ENCODE measurements at regions not wholly inside any gene's neighbourhood (a gene's known extent, or its start where the extent isn't known, plus 50 kb on each side); places are given as distances from the start of the nearest gene placed in this dataset.

DNA sequence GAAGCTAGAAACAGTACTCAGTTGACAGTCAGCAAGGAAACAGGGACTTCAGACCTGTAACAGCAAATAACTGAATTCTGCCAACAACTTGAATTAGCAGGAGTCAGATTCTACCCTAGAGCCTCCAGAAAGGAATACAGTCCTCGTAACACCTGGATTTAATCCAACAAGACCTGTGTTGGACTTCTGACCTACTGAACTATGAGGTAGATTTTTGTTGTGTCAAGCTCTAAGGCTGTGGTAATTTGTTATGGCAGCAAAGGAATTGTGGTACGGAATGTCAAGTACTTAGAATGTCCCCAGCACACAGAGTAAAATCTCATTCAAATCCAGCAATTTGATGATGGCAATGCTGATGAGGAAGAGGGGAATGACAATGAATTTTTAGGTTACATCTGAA, 234.1 kb downstream of the LRRN1 start:
- FAIRE-seq (no peak), DNase-seq (ENCODE audit: insufficient read length) (no peak)
- no peak for TF ChIP-seq TAF1 (IDR thresholded peaks at IDR 0.05; ENCODE audit: borderline replicate concordance, low read depth, low read length)
- TF ChIP-seq POLR2A (IDR thresholded peaks at IDR 0.05; ENCODE audit: low read depth, low read length) = no peak
- no peak for TF ChIP-seq POLR2AphosphoS5 (IDR thresholded peaks at IDR 0.05; ENCODE audit: low read depth, low read length)

DNA sequence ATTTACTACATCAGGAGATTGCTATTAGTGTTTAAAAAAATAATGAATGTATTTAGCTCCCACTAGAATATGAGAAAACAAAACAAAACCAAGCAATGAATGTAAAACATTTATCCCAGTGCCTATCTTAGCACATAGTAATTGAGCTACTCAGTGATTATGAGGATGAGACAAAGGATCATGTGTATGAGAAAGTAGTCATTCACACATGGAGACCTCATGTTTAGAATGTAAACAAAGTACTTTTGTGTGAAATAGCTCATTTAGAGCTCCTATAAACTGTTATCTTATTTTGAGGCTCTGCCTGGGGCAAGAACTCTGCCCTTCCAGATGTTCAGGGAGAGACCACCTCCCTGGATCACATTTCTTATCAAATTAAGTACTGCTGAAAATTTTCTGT, 236.8 kb downstream of the LRRN1 start:
- FAIRE-seq (no peak), DNase-seq (ENCODE audit: insufficient read length) (no peak)
- TF ChIP-seq TAF1 (IDR thresholded peaks at IDR 0.05; ENCODE audit: borderline replicate concordance, low read depth, low read length) (no peak), POLR2A (IDR thresholded peaks at IDR 0.05; ENCODE audit: low read depth, low read length) (no peak), POLR2AphosphoS5 (IDR thresholded peaks at IDR 0.05; ENCODE audit: low read depth, low read length) (no peak)

DNA sequence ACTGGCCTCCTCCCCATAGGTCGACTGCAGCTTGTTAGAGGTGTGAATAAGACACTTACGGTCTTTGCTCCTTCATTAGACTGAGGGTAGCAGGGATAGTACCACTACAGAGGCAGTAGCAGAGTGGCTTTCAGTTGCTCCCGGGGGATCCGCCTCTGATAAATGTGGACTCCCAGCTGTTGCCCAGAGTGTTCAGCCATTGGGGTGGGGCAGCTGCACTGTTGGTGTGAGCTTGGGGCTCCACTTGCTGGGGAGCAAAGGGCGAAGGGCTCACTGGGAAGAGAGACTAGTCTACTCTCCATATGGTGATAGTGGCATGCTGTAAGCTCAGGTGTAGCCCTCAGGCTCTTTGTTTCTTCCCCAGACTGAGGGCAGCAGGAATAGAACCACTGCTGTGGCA, 239.1 kb downstream of the LRRN1 start:
- DNase-seq (ENCODE audit: insufficient read length) = no peak
- TF ChIP-seq POLR2A (IDR thresholded peaks at IDR 0.05; ENCODE audit: low read depth, low read length) (no peak), POLR2AphosphoS5 (IDR thresholded peaks at IDR 0.05; ENCODE audit: low read depth, low read length) (no peak), TAF1 (IDR thresholded peaks at IDR 0.05; ENCODE audit: borderline replicate concordance, low read depth, low read length) (no peak)
- no peak for FAIRE-seq

DNA sequence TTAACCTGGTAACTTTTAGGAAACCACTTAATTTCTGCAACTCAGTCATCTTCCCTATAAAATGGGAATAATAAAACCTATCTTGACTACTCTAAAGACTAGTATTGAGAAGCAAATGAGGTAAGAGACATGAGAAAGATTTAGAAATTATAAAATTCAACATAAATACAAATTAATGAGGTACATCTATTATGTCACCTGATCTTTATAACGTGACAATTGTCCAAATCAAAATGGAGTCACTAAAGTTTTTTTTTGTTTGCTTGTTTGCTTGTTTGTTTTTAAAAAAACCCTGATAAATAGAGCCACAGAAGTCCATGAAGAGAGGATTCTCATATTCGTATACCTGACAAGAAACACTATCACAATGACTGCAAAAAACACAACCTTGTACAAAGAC, 242.8 kb downstream of the LRRN1 start:
- DNase-seq (ENCODE audit: insufficient read length) (no peak), FAIRE-seq (no peak)
- no peak for TF ChIP-seq POLR2AphosphoS5 (IDR thresholded peaks at IDR 0.05; ENCODE audit: low read depth, low read length)
- TF ChIP-seq POLR2A (IDR thresholded peaks at IDR 0.05; ENCODE audit: low read depth, low read length) = no peak
- TF ChIP-seq TAF1 (IDR thresholded peaks at IDR 0.05; ENCODE audit: borderline replicate concordance, low read depth, low read length) = no peak

DNA sequence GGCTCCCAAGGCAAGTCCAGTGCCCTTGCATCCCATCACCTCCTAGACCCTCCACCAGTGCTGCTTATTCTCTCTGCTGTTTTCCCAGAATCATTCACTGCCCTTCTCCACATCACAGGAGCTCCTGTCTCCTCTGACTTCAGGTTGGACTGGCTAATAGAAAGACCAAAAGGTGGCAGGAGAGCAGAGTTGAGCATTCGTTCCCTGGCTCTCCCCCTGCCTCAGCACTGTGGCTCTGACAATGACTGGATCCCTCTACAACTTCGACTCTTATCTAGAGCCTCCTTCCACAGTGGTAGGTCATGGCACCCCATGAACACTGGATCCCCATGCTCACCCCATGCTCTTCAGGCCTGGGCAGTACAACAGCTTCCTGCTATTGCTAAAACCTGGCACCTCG, 243.6 kb downstream of the LRRN1 start:
- DNase-seq (ENCODE audit: insufficient read length) (no peak), FAIRE-seq (no peak)
- TF ChIP-seq POLR2A (IDR thresholded peaks at IDR 0.05; ENCODE audit: low read depth, low read length) (no peak), POLR2AphosphoS5 (IDR thresholded peaks at IDR 0.05; ENCODE audit: low read depth, low read length) (no peak), TAF1 (IDR thresholded peaks at IDR 0.05; ENCODE audit: borderline replicate concordance, low read depth, low read length) (no peak)

DNA sequence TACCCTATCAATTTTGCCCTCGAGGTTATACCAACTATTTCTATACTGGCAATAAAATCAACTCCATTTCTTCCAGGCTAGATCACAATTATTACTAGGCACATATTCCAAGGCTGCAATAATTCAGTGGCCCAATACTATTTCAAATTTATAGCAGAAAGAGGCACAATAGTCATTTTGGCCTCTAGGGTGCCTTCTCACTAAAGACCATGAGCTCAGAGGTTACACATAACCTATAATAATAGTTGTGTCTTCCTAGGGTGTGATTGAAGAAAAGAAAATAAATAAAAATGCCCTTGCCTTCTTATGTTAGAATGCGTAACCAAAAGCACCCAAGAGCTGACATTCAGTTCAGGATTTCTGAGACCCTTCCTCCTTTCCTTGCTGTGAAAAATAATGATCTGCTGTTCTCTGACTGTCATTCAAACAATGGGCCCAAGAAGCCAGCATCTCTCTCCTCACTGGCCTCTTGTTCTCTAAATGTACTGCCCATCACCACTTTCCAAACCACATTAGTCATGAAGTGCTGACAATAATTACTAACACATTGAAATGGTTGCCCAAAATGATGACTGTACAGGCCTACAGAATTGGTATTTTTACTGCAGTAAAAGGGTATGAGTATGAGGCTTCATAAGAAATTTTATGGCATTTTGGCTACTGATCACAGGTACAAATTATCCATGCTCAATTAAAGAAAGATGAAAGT, 244.8 kb downstream of the LRRN1 start:
- FAIRE-seq (no peak), DNase-seq (ENCODE audit: insufficient read length) (no peak)
- TF ChIP-seq TAF1 (IDR thresholded peaks at IDR 0.05; ENCODE audit: borderline replicate concordance, low read depth, low read length) = no peak
- TF ChIP-seq POLR2AphosphoS5 (IDR thresholded peaks at IDR 0.05; ENCODE audit: low read depth, low read length) = no peak

DNA sequence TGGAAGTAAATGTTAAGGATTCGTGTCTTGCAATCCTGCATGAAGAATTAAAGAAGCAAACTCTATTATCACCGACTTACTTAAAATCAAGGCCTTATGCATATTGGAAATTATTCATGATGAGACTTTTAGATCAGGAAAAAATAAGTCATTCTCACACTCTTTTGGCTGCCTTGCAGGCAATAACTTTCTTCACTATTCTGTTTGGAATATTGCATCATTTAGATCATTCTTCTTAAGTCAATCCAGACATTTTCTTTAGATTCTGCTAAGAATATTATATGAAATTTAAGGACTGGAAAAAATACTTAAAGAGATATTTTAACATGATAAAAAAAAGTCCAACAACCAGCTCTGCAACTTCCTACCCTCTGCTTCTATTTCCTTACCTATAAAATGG, 245.4 kb downstream of the LRRN1 start:
- FAIRE-seq = no peak
- no peak for DNase-seq (ENCODE audit: insufficient read length)
- TF ChIP-seq POLR2AphosphoS5 (IDR thresholded peaks at IDR 0.05; ENCODE audit: low read depth, low read length) (no peak), TAF1 (IDR thresholded peaks at IDR 0.05; ENCODE audit: borderline replicate concordance, low read depth, low read length) (no peak), POLR2A (IDR thresholded peaks at IDR 0.05; ENCODE audit: low read depth, low read length) (no peak)

DNA sequence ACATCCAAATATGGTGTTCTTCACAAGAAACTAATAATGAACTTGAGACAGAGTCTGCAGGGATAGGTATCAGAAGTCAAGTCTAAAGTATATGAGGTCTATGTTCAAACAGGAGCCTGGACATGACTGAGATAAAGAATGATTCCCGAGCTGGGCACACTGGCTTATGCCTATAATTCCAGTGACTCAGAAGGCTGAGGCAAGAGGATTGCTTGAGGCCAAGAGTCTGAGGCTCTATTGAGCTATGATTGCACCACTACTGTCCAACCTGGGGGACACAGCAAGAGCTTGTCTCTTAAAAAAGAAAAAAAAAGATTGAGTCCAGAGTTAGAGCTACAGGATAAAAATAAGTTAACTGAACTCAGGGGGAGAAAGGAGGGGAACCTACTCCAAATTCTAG, 246.5 kb downstream of the LRRN1 start:
- TF ChIP-seq POLR2A (IDR thresholded peaks at IDR 0.05; ENCODE audit: low read depth, low read length) = no peak
- TF ChIP-seq TAF1 (IDR thresholded peaks at IDR 0.05; ENCODE audit: borderline replicate concordance, low read depth, low read length) = no peak
- TF ChIP-seq POLR2AphosphoS5 (IDR thresholded peaks at IDR 0.05; ENCODE audit: low read depth, low read length) = no peak
- DNase-seq (ENCODE audit: insufficient read length) (no peak), FAIRE-seq (no peak)

DNA sequence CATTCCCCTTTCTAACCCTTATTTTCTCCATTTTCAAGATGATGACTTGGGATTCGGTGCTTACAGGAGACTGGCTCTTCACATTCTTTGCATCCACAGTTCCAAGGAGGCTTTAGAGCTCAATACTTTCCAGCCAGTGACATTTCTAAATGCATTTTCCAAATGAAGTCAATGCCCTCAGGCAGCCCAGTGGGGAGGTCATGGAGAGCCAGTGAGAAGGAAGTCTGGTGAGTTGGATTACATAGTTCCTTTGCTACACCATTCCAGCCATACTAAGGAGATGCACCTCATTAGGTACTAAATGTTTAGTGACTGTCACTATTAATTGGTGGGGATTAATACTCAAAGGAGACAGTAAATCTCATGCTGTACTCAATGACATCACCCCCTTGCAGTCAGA, 248.1 kb downstream of the LRRN1 start:
- TF ChIP-seq POLR2A (IDR thresholded peaks at IDR 0.05; ENCODE audit: low read depth, low read length) = no peak
- no peak for TF ChIP-seq TAF1 (IDR thresholded peaks at IDR 0.05; ENCODE audit: borderline replicate concordance, low read depth, low read length)
- TF ChIP-seq POLR2AphosphoS5 (IDR thresholded peaks at IDR 0.05; ENCODE audit: low read depth, low read length) = no peak
- FAIRE-seq (no peak), DNase-seq (ENCODE audit: insufficient read length) (no peak)

DNA sequence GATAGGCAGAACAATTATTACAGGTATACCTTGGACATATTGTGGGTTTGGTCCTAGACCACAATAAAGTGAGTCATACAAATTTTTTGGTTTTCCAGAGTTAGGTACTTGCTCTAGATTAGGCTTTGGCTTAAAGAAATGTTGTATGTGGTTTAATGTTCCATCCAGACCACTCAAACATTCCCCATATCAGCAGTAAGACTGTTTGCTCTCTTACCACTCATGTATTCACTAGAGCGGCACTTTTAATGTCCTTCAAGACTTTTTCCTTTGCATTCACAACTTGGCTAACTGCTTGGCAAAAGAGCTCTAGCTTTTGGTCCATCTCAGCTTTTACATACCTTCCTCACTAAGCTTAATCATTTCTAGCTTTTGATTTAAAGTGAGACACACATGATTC, 250.5 kb upstream of the SETMAR start:
- TF ChIP-seq POLR2AphosphoS5 (IDR thresholded peaks at IDR 0.05; ENCODE audit: low read depth, low read length) (no peak), TAF1 (IDR thresholded peaks at IDR 0.05; ENCODE audit: borderline replicate concordance, low read depth, low read length) (no peak), POLR2A (IDR thresholded peaks at IDR 0.05; ENCODE audit: low read depth, low read length) (no peak)
- no peak for DNase-seq (ENCODE audit: insufficient read length)
- no peak for FAIRE-seq

DNA sequence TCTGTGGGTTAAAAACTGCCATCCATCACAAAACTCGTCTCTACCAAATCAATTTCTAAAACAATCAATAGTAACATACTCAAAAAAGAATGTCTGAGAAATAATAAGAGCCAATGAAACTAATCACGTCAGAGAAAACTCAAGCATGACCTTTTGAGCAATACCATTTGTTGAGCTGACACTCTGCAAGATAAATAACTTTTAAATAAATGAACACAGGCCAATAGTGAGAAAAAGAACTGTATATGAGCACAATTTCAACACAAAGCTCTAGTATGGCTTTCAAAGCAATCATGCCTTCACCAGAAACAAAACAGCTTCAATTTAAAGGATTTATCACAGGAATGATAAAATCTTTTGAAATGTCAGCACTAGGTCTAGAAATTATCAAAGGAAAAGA, 249.2 kb upstream of the SETMAR start:
- TF ChIP-seq POLR2AphosphoS5 (IDR thresholded peaks at IDR 0.05; ENCODE audit: low read depth, low read length) = no peak
- TF ChIP-seq POLR2A (IDR thresholded peaks at IDR 0.05; ENCODE audit: low read depth, low read length) = no peak
- no peak for TF ChIP-seq TAF1 (IDR thresholded peaks at IDR 0.05; ENCODE audit: borderline replicate concordance, low read depth, low read length)
- DNase-seq (ENCODE audit: insufficient read length) = no peak
- no peak for FAIRE-seq

DNA sequence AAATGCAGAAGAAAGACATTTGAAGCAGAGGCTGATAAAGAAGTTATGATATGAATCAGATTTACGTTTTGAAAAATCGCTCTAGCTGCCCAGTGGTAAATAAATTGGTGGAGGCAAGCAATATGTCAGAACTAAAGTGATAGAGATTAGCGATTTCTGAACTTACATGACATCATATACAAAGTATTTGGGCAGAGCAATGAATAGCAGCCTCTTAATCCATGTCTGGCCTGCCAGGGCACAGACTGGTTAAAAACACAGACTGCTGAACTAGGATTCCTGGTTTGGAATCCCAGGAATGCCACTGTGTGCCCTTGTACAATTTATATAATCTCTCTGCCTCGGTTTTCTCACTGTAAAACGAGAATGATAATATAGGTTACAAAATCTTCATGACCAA, 243.1 kb upstream of the SETMAR start:
- FAIRE-seq (no peak), DNase-seq (ENCODE audit: insufficient read length) (no peak)
- no peak for TF ChIP-seq POLR2AphosphoS5 (IDR thresholded peaks at IDR 0.05; ENCODE audit: low read depth, low read length)
- TF ChIP-seq POLR2A (IDR thresholded peaks at IDR 0.05; ENCODE audit: low read depth, low read length) = no peak
- TF ChIP-seq TAF1 (IDR thresholded peaks at IDR 0.05; ENCODE audit: borderline replicate concordance, low read depth, low read length) = no peak

Measured in GM12892 (cell line).